ENCODE measurements at regions not wholly inside any gene's neighbourhood (a gene's known extent, or its start where the extent isn't known, plus 50 kb on each side); places are given as distances from the start of the nearest gene placed in this dataset.
"Not testable (repeated sequence)": the region's sequence is repeated elsewhere in the genome, so short reads cannot be mapped to it uniquely, and the experiment has no call there.

DNA sequence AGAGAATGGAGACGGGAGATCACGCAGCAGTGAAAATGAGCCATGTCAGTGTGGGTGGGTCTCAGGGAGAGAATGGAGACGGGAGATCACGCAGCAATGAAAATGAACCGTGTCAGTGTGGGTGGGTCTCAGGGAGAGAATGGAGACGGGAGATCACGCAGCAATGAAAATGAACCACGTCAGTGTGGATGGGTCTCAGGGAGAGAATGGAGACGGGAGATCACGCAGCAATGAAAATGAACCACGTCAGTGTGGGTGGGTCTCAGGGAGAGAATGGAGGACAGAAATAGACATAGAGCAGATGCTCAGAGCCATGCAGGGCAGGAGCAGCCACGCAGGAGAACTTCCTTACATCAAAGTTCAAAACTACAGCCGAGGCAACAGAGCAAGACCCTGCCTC lies 89.8 kb upstream of the LPCAT1 start:
- not testable (repeated sequence) for TF ChIP-seq POLR2AphosphoS5 (IDR thresholded peaks at IDR 0.05; ENCODE audit: low read depth, low read length); CTCF (IDR thresholded peaks at IDR 0.05); TCF7L2 (IDR thresholded peaks at IDR 0.05; ENCODE audit: low read depth, low read length)
- TF ChIP-seq, protein P1, sequence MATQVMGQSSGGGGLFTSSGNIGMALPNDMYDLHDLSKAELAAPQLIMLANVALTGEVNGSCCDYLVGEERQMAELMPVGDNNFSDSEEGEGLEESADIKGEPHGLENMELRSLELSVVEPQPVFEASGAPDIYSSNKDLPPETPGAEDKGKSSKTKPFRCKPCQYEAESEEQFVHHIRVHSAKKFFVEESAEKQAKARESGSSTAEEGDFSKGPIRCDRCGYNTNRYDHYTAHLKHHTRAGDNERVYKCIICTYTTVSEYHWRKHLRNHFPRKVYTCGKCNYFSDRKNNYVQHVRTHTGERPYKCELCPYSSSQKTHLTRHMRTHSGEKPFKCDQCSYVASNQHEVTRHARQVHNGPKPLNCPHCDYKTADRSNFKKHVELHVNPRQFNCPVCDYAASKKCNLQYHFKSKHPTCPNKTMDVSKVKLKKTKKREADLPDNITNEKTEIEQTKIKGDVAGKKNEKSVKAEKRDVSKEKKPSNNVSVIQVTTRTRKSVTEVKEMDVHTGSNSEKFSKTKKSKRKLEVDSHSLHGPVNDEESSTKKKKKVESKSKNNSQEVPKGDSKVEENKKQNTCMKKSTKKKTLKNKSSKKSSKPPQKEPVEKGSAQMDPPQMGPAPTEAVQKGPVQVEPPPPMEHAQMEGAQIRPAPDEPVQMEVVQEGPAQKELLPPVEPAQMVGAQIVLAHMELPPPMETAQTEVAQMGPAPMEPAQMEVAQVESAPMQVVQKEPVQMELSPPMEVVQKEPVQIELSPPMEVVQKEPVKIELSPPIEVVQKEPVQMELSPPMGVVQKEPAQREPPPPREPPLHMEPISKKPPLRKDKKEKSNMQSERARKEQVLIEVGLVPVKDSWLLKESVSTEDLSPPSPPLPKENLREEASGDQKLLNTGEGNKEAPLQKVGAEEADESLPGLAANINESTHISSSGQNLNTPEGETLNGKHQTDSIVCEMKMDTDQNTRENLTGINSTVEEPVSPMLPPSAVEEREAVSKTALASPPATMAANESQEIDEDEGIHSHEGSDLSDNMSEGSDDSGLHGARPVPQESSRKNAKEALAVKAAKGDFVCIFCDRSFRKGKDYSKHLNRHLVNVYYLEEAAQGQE (IDR thresholded peaks at IDR 0.05; ENCODE audit: insufficient read depth in 1 of 2, low read depth in 2 of 2, low read length in 1 of 2): not testable (repeated sequence)

Data from Panc1 (cell line).